Vagina (tissue), 2 donors: ENCODE measurements at regions not wholly inside any gene's neighbourhood (a gene's known extent, or its start where the extent isn't known, plus 50 kb on each side); places are given as distances from the start of the nearest gene placed in this dataset.

Experiments used
- DNase-seq, 2 donors: peaks; one replicate each; pipeline ENCODE4 v3.0.0-alpha.2; 2017; ENCODE audit errors: extremely low spot score in 2 of 2
- H3K27ac ChIP-seq: fragments of 200-600 bp; sonication (generic); one replicate; pipeline ENCODE4 v1.5.1; 2019
- H3K27me3 ChIP-seq: fragments of 200-600 bp; sonication (generic); one replicate; pipeline ENCODE4 v1.5.1; 2019
- H3K36me3 ChIP-seq, 2 donors: fragments of 200-600 bp; sonication (generic); one replicate each; pipeline ENCODE4 v1.5.1; 2017 to 2019
- H3K4me1 ChIP-seq: fragments of 200-600 bp; sonication (generic); one replicate; pipeline ENCODE4 v1.5.1; 2019
- H3K4me3 ChIP-seq, 2 donors: fragments of 200-600 bp; sonication (generic); 1 replicate in 1 of 2; 2 replicates in 1 of 2; pipeline ENCODE4 v1.5.1; 2016 to 2019
- H3K9me3 ChIP-seq: fragments of 200-600 bp; sonication (generic); one replicate; pipeline ENCODE4 v1.5.1; 2019
- POLR2A ChIP-seq, 2 donors: fragments of 450-650 bp; IDR thresholded peaks; one replicate each; pipeline ENCODE4 v1.6.1; 2017; ENCODE audit warnings: antibody characterized with exemption in 2 of 2, mild to moderate bottlenecking in 2 of 2, moderate library complexity in 2 of 2
- POLR2AphosphoS5 ChIP-seq, 2 donors: sonication (generic); formaldehyde crosslinking; IDR thresholded peaks; one replicate each; pipeline ENCODE4 v1.9.0; 2017; ENCODE audit warnings: antibody characterized with exemption in 2 of 2, mild to moderate bottlenecking in 2 of 2, low read depth in 1 of 2; ENCODE audit not compliant: insufficient read depth in 1 of 2
- intact Hi-C: fragments of 100-400 bp; cut with DNase I; formaldehyde crosslinking; loops from one replicate; pipeline ENCODE4 v1.15.1; 2023
- TF ChIP-seq, protein P1 (sequence below), 3 experiments: fragments of 450-650 bp in 2 of 3; fragments of 200-600 bp in 1 of 3; sonication (generic) in 1 of 3; IDR thresholded peaks; one replicate each; pipeline ENCODE4 v1.5.1; 2017 to 2019; ENCODE audit warnings: antibody characterized with exemption in 3 of 3, mild to moderate bottlenecking in 2 of 3, moderate library complexity in 2 of 3

DNA sequence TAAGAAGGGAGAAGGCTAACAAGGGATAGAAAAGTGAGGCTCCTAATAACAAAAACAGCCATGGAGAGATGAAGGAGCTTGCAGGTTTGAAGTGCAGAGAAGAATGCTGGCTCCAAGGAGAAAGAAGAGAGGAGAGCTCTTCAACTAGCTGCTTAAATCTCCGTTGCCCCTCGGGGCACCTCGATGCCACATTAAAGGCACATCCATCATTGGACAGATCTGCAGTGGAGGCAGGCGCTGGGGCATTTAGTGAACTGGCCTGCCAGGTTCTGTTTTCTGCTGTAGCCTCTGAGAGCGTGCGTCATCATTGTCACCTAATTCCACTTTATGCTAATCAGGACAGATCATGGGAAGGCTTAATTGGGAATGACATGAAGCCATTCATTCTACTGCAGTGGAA lies 1426.2 kb upstream of the WWC1 start:
- Histone ChIP-seq H3K9me3 (no peaks in the 10 kb centered on the region), H3K36me3 (no peaks in the 10 kb centered on the region), H3K4me1 (no peaks in the 10 kb centered on the region), H3K4me3 (no peak overlapping the region), H3K27me3 (no peaks in the 10 kb centered on the region), H3K27ac (no peak overlapping the region)
- intact Hi-C loops: no loop called here
- DNase-seq: no peak
- TF ChIP-seq, protein P1, sequence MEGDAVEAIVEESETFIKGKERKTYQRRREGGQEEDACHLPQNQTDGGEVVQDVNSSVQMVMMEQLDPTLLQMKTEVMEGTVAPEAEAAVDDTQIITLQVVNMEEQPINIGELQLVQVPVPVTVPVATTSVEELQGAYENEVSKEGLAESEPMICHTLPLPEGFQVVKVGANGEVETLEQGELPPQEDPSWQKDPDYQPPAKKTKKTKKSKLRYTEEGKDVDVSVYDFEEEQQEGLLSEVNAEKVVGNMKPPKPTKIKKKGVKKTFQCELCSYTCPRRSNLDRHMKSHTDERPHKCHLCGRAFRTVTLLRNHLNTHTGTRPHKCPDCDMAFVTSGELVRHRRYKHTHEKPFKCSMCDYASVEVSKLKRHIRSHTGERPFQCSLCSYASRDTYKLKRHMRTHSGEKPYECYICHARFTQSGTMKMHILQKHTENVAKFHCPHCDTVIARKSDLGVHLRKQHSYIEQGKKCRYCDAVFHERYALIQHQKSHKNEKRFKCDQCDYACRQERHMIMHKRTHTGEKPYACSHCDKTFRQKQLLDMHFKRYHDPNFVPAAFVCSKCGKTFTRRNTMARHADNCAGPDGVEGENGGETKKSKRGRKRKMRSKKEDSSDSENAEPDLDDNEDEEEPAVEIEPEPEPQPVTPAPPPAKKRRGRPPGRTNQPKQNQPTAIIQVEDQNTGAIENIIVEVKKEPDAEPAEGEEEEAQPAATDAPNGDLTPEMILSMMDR (IDR thresholded peaks at IDR 0.05): no peak
- no peak for TF ChIP-seq POLR2AphosphoS5 (IDR thresholded peaks at IDR 0.05; ENCODE audit: insufficient read depth in 1 of 2, low read depth in 1 of 2)
- no peak for TF ChIP-seq POLR2A (IDR thresholded peaks at IDR 0.05)

DNA sequence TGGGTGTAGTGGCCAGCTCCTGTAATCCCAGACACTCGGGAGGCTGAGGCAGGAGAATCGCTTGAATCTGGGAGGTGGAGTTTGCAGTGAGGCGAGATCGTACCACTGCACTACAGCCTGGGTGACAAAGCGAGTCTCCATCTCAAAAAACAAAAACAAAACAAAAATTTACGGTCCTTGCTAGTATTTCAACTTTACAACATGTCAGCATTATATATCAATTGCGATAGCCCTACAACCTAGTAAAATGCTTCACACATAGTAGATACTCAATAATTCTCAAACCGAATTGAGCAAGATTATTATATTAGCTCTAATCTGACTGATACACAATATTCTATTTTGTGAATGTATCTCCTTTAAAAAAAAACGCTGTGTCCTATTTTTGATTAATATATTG lies 1411.0 kb upstream of the WWC1 start:
- no peaks in the 10 kb centered on the region for H3K4me1 ChIP-seq
- no peaks in the 10 kb centered on the region for H3K36me3 ChIP-seq
- H3K27ac ChIP-seq: no peak overlapping the region
- intact Hi-C loops: no loop called here
- H3K9me3 ChIP-seq: no peaks in the 10 kb centered on the region
- TF ChIP-seq POLR2AphosphoS5 (IDR thresholded peaks at IDR 0.05; ENCODE audit: insufficient read depth in 1 of 2, low read depth in 1 of 2): no peak
- TF ChIP-seq, protein P1 (IDR thresholded peaks at IDR 0.05): no peak
- TF ChIP-seq POLR2A (IDR thresholded peaks at IDR 0.05): no peak
- DNase-seq: no peak
- H3K27me3 ChIP-seq: no peaks in the 10 kb centered on the region
- H3K4me3 ChIP-seq: no peak overlapping the region

DNA sequence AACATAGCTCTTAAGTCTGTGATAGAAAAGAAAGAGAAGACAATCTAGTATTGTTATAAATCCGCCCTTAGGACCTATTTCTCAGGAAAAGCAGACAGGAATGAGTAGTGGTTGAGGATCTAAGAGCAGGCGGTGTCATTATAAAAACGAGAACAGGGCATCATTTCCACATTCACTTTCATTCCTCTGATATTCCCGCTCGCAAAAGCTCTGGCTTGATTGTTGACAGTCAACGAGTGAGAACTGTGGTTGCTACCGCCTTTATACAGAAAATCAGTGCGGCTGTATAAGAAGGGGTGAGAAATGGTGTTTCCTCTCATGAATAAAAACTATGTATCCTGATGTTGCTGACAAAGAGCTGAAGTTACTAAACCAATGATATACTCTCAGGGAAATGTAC lies 1409.6 kb upstream of the WWC1 start:
- Histone ChIP-seq H3K27me3 (no peaks in the 10 kb centered on the region), H3K27ac (no peak overlapping the region), H3K4me3 (no peak overlapping the region), H3K9me3 (no peaks in the 10 kb centered on the region), H3K36me3 (no peaks in the 10 kb centered on the region), H3K4me1 (no peaks in the 10 kb centered on the region)
- no peak for DNase-seq
- TF ChIP-seq POLR2A (IDR thresholded peaks at IDR 0.05) (no peak), POLR2AphosphoS5 (IDR thresholded peaks at IDR 0.05; ENCODE audit: insufficient read depth in 1 of 2, low read depth in 1 of 2) (no peak)
- TF ChIP-seq, protein P1 (IDR thresholded peaks at IDR 0.05): no peak
- intact Hi-C loops: no loop called here

DNA sequence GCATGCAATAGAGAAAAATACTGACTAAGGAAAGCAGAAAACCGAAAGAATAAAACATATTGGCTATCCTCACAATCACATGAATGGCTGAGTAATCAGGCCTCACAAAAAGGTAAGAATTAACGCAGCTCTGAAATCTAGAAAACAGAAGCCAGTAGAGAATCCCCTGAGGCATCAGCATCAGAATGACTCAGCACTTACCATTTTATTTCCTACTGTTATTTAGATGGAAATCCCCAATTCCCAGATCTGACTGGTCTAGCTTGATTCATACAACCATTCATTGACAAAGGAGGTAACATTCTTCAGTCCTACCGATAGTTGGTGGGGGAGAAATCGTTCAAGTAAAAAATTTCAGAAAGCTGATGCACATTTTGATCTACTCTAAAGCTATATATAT lies 1408.4 kb upstream of the WWC1 start:
- no peak for DNase-seq
- Histone ChIP-seq H3K27ac (no peak overlapping the region), H3K9me3 (no peaks in the 10 kb centered on the region), H3K36me3 (no peaks in the 10 kb centered on the region), H3K27me3 (no peaks in the 10 kb centered on the region), H3K4me3 (no peak overlapping the region), H3K4me1 (no peaks in the 10 kb centered on the region)
- TF ChIP-seq POLR2AphosphoS5 (IDR thresholded peaks at IDR 0.05; ENCODE audit: insufficient read depth in 1 of 2, low read depth in 1 of 2): no peak
- no peak for TF ChIP-seq POLR2A (IDR thresholded peaks at IDR 0.05)
- TF ChIP-seq, protein P1 (IDR thresholded peaks at IDR 0.05): no peak
- intact Hi-C loops: no loop called here

DNA sequence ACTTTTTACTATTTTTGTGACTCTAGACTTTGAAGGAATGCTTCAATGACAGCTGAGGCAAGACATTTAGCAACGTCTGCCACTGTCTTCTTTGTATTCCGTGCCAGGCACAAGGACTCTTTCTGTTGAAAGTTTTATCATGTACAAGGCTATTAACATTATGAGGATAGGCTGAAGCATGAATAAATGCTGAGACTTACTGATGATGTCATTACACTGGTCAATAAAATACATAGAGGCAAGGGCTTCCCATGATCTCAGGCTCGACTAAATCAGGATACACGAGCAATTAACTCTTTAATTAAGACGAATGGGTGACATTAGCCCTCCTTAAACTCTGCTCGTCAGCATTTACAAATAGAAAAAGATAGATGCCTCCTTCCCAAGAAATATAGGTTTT lies 1393.3 kb upstream of the WWC1 start:
- no peaks in the 10 kb centered on the region for H3K27me3 ChIP-seq
- TF ChIP-seq, protein P1 (IDR thresholded peaks at IDR 0.05): no peak
- TF ChIP-seq POLR2A (IDR thresholded peaks at IDR 0.05) (no peak), POLR2AphosphoS5 (IDR thresholded peaks at IDR 0.05; ENCODE audit: insufficient read depth in 1 of 2, low read depth in 1 of 2) (no peak)
- H3K27ac ChIP-seq: no peak overlapping the region
- H3K4me1 ChIP-seq: no peaks in the 10 kb centered on the region
- DNase-seq: no peak
- no peaks in the 10 kb centered on the region for H3K36me3 ChIP-seq
- no peak overlapping the region for H3K4me3 ChIP-seq
- no peaks in the 10 kb centered on the region for H3K9me3 ChIP-seq
- intact Hi-C loops: no loop called here
